LNCaP clone FGC (cell line): ENCODE measurements at regions not wholly inside any gene's neighbourhood (a gene's known extent, or its start where the extent isn't known, plus 50 kb on each side); places are given as distances from the start of the nearest gene placed in this dataset.

Source experiments
- DNase-seq: peaks from one replicate; pipeline ENCODE4 v3.0.0-alpha.2; 2011; ENCODE audit warnings: low read depth
- H3K4me3 ChIP-seq: 2 replicates; pipeline ENCODE4 v1.5.1; 2011; ENCODE audit warnings: mild to moderate bottlenecking, low read depth, low read length, control low read depth
- CTCF ChIP-seq: IDR thresholded peaks from 2 replicates; pipeline ENCODE4 v1.5.1; 2012; ENCODE audit warnings: mild to moderate bottlenecking; ENCODE audit not compliant: control insufficient read depth, insufficient read depth; ENCODE audit errors: extremely low read depth

GRCh38 chr5:115372146-115372545 lies 75.7 kb upstream of the CCDC112 start:
- no peak overlapping the region for H3K4me3 ChIP-seq
- no peak for TF ChIP-seq CTCF
- DNase-seq: no peak

DNA sequence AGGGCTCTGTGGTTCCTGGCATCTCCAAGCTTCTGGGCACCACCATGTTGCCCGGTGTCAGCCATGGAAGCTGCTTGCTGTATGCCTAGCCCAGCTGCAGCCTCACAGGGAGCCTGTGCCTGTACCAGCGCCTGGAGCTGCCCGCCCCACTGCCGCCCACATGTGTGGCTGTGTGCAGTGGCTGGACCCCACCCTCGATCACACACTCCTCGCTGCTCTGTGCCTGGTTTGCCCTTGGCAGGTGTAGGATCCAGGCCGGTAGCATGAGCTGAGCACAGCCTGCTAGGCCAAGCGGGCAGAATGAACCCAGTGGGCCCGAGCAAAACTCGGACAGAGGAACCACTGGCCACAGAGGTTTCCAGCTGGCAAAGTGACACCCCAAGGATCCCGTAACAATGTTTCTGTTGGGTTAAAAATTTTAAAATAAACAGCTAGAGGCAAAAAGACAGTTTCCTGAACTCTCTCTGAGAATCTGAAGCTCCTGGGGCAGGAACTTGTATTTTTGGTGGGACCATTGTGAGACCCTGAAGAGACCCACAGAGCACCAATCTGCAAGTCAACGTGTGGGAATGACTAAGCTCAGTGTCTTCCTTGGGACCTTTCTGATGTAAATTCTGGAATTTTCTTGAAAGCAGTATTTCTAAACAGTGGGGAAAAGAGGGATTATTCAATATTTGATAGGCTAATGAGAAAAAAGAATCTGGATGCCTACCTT lies 73.1 kb upstream of the CCDC112 start:
- no peak for DNase-seq
- no peak for TF ChIP-seq CTCF
- H3K4me3 ChIP-seq: no peak overlapping the region

DNA sequence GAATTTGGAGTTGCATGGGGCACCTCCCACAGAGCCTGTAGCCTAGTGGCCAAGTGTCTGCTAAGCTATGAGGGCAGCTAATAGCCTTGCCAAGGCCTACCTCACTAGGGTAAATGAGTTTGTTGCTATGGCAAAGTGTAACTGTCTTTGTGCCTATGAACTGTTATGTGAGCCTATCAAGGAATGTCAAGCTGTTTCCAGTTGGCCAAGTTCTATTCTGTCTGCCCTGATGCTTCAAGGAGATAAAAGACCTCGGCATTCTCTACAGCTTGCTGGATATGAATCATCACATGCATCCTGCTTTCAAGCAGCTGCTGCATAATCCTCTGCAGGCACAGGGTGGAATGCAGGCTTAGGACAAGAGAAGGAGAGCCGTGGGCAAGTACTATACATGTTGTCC lies 69.8 kb upstream of the CCDC112 start:
- no peak for DNase-seq
- TF ChIP-seq CTCF: no peak
- no peak overlapping the region for H3K4me3 ChIP-seq

GRCh38 chr5:115363879-115364278 lies 67.4 kb upstream of the CCDC112 start:
- DNase-seq: no peak
- H3K4me3 ChIP-seq: no peak overlapping the region
- no peak for TF ChIP-seq CTCF

DNA sequence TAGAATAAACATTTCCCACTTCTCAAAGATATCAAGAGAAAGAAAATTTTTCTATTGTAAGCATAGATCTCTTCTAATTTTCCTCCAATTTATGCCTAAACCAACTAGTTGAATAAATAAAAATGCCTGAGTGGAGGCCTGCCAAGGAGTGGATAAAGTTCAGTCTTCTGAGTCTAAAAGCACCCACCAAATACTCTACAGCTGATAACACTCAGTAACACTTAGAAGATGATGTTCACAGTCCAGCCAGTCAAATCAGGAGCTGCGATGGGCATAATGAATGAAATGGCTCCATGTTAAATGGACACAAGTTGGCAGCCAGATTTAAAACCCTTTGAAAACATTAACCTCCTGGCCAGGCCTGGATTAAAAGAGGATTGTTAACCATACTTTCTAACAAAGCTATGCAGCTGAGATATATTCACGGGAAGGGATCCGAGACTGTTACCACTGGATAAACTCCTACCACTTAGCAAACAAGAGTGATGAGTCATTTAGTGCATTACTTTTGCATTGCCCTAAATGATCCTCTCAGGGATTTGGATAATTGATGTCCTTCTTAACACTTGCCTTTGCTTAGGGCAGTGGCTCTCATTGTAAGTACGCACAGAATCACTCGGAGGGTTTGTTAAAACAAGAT lies 63.7 kb upstream of the CCDC112 start:
- no peak overlapping the region for H3K4me3 ChIP-seq
- TF ChIP-seq CTCF: no peak
- no peak for DNase-seq

GRCh38 chr5:115355767-115356381 lies 59.4 kb upstream of the CCDC112 start:
- no peak for DNase-seq
- H3K4me3 ChIP-seq: no peak overlapping the region
- TF ChIP-seq CTCF: no peak
